BE2C (cell line): ENCODE measurements at regions not wholly inside any gene's neighbourhood (a gene's known extent, or its start where the extent isn't known, plus 50 kb on each side); places are given as distances from the start of the nearest gene placed in this dataset.

ENCODE experiments used
- DNase-seq: peaks from one replicate; pipeline ENCODE4 v3.0.0-alpha.2; 2020
- H3K27me3 ChIP-seq: fragments of 250-450 bp; sonication (Bioruptor Pico); 2 replicates; pipeline ENCODE4 v1.5.1; 2020; ENCODE audit warnings: mild to moderate bottlenecking
- H3K36me3 ChIP-seq: fragments of 250-450 bp; sonication (Bioruptor Pico); 2 replicates; pipeline ENCODE4 v1.5.1; 2020; ENCODE audit warnings: mild to moderate bottlenecking
- H3K4me1 ChIP-seq: fragments of 250-450 bp; sonication (Bioruptor Pico); 2 replicates; pipeline ENCODE4 v1.5.1; 2020
- H3K4me3 ChIP-seq: 2 replicates; pipeline ENCODE4 v1.5.1; 2011; ENCODE audit warnings: low read depth, low read length
- H3K9me3 ChIP-seq: fragments of 250-450 bp; sonication (Bioruptor Pico); 2 replicates; pipeline ENCODE4 v1.5.1; 2020
- CTCF ChIP-seq: IDR thresholded peaks from 2 replicates; pipeline ENCODE4 v1.5.1; 2012; ENCODE audit warnings: mild to moderate bottlenecking, low read depth, low read length

DNA sequence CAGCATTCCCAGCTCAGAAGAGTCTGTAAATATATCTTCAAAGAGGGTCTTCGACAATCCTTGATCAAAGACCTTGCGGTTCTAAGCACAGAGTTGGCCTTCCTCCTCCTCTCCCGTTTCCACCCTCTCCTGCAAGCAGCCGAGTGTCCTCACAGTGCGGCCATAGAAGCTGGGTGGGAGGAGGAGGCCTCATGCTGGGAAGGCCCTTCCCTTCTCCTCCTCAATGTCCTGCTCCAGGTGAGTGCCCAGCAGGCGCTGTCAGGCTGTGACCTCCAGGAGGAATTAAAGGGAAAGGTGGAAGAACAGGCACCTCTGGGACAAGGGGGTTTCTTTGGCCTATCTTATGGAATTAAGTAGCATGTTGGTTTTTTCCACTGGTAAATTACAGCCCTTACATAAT is 674.2 kb upstream of the ARGLU1 start:
- DNase-seq = no peak
- Histone ChIP-seq H3K4me1 (peaks cover 6% of the 10 kb centered on the region), H3K36me3 (no peaks in the 10 kb centered on the region), H3K9me3 (no peaks in the 10 kb centered on the region), H3K27me3 (no peaks in the 10 kb centered on the region), H3K4me3 (no peak overlapping the region)
- TF ChIP-seq CTCF = no peak

DNA sequence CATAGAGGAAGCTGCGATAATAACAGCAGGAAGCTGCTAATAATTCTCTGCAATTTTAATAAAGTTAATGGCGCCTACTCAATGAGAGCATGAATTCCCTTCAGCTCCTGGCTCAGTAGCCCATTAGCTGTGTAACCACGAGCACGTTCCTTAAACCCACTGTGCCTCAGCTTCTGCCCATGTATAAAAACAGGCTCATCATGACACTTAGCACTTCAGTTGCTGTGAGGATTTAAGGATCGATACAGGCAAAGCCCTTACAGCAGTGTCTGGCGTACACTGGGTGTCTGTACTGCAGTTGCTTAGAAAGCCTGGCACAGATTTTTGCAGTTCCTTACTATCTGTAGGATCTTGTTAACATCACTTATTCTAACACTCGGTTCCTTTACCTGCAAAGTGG is 673.4 kb upstream of the ARGLU1 start:
- Histone ChIP-seq H3K4me1 (peaks cover 4% of the 10 kb centered on the region; the same call in 1 of the 2 replicates), H3K36me3 (no peaks in the 10 kb centered on the region), H3K4me3 (no peak overlapping the region), H3K9me3 (no peaks in the 10 kb centered on the region), H3K27me3 (no peaks in the 10 kb centered on the region)
- no peak for TF ChIP-seq CTCF
- no peak for DNase-seq

DNA sequence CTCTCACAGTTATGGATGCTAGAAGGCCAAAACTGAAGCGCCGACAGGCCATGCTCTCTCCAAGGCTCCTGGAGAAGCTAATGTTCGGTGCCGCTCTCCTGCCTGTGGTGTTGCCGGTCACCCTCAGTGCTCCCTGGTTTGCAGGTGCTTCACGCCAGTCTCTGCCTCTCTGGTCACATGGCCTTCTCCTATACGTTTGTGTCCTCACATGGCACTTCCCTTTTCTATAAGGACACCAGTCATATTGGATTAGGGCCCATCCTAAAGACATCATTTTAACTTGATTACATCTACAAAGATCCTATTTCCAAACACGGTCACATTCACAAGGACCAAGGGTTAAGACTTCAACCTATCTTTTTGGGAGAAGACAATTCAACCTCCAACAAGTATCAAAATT is 671.3 kb upstream of the ARGLU1 start:
- DNase-seq = no peak
- H3K4me3 ChIP-seq = no peak overlapping the region
- no peaks in the 10 kb centered on the region for H3K36me3 ChIP-seq
- H3K27me3 ChIP-seq = no peaks in the 10 kb centered on the region
- TF ChIP-seq CTCF = no peak
- H3K4me1 ChIP-seq = peaks cover 4% of the 10 kb centered on the region; the same call in 1 of the 2 replicates
- no peaks in the 10 kb centered on the region for H3K9me3 ChIP-seq

GRCh38 chr13:107238262-107238981 is 670.5 kb upstream of the ARGLU1 start:
- DNase-seq = no peak
- no peaks in the 10 kb centered on the region for H3K36me3 ChIP-seq
- TF ChIP-seq CTCF = no peak
- H3K9me3 ChIP-seq = no peaks in the 10 kb centered on the region
- H3K4me1 ChIP-seq = peaks cover 8% of the 10 kb centered on the region
- no peaks in the 10 kb centered on the region for H3K27me3 ChIP-seq
- H3K4me3 ChIP-seq = no peak overlapping the region

- no peak for TF ChIP-seq CTCF
- H3K9me3 ChIP-seq = no peaks in the 10 kb centered on the region
- H3K4me3 ChIP-seq = peak overlapping the region; percentile 50
- DNase-seq = no peak
- no peaks in the 10 kb centered on the region for H3K36me3 ChIP-seq
- H3K4me1 ChIP-seq = peaks cover 25% of the 10 kb centered on the region
- H3K27me3 ChIP-seq = no peaks in the 10 kb centered on the region
Observed at GRCh38 chr13:107234319-107235073, 666.6 kb upstream of the ARGLU1 start.

- Histone ChIP-seq H3K4me3 (peak overlapping the region; percentile 50), H3K4me1 (peaks cover 24% of the 10 kb centered on the region), H3K27me3 (no peaks in the 10 kb centered on the region), H3K36me3 (no peaks in the 10 kb centered on the region), H3K9me3 (no peaks in the 10 kb centered on the region)
- no peak for DNase-seq
- TF ChIP-seq CTCF = no peak
Observed at GRCh38 chr13:107233541-107233940, 665.6 kb upstream of the ARGLU1 start.
